Mammary epithelial cell (primary cell): ENCODE measurements at regions not wholly inside any gene's neighbourhood (a gene's known extent, or its start where the extent isn't known, plus 50 kb on each side); places are given as distances from the start of the nearest gene placed in this dataset.

Experiments used
- EZH2 ChIP-seq: IDR thresholded peaks from 2 replicates; pipeline ENCODE4 v1.6.1; 2012; ENCODE audit warnings: low read length, inconsistent platforms, borderline replicate concordance
- TF ChIP-seq, protein P1 (sequence below), 2 donors: IDR thresholded peaks in 1 of 2; conservative IDR thresholded peaks in 1 of 2; 2 replicates each; pipeline ENCODE4 v1.5.1; 2011 to 2012; ENCODE audit warnings: inconsistent platforms in 2 of 2, low read length in 2 of 2, mild to moderate bottlenecking in 2 of 2, control low read depth in 1 of 2, low read depth in 1 of 2; ENCODE audit not compliant: insufficient read depth in 1 of 2; ENCODE audit errors: extremely low read depth in 1 of 2

GRCh38 chr6:113015249-113015648 is 668.1 kb downstream of the RFPL4B start:
- TF ChIP-seq, protein P1, sequence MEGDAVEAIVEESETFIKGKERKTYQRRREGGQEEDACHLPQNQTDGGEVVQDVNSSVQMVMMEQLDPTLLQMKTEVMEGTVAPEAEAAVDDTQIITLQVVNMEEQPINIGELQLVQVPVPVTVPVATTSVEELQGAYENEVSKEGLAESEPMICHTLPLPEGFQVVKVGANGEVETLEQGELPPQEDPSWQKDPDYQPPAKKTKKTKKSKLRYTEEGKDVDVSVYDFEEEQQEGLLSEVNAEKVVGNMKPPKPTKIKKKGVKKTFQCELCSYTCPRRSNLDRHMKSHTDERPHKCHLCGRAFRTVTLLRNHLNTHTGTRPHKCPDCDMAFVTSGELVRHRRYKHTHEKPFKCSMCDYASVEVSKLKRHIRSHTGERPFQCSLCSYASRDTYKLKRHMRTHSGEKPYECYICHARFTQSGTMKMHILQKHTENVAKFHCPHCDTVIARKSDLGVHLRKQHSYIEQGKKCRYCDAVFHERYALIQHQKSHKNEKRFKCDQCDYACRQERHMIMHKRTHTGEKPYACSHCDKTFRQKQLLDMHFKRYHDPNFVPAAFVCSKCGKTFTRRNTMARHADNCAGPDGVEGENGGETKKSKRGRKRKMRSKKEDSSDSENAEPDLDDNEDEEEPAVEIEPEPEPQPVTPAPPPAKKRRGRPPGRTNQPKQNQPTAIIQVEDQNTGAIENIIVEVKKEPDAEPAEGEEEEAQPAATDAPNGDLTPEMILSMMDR (conservative IDR thresholded peaks at IDR 0.05 in 1 of 2, IDR thresholded peaks at IDR 0.05 in 1 of 2; ENCODE audit: extremely low read depth in 1 of 2, insufficient read depth in 1 of 2, low read depth in 1 of 2, low read length in 2 of 2): no peak
- no peak for TF ChIP-seq EZH2
